Body of pancreas (tissue), 4 donors: ENCODE measurements at regions not wholly inside any gene's neighbourhood (a gene's known extent, or its start where the extent isn't known, plus 50 kb on each side); places are given as distances from the start of the nearest gene placed in this dataset.

Experiments
- CTCF ChIP-seq, 7 experiments: fragments of 450-650 bp in 4 of 7; fragments of 200-600 bp in 3 of 7; sonication (generic) in 3 of 7; IDR thresholded peaks; one replicate each; pipeline ENCODE4 v1.5.1; 2016 to 2019; ENCODE audit warnings: antibody characterized with exemption in 7 of 7
- POLR2A ChIP-seq, 3 donors: fragments of 450-650 bp; IDR thresholded peaks; one replicate each; pipeline ENCODE4 v1.6.1; 2016; ENCODE audit warnings: antibody characterized with exemption in 3 of 3, mild to moderate bottlenecking in 2 of 3

- TF ChIP-seq CTCF (IDR thresholded peaks at IDR 0.05) (no peak), POLR2A (IDR thresholded peaks at IDR 0.05) (no peak)
Observed at GRCh38 chr1:80894921-80895320, 905.8 kb upstream of the ADGRL2 start.
